HepG2 (cell line): ENCODE measurements at regions not wholly inside any gene's neighbourhood (a gene's known extent, or its start where the extent isn't known, plus 50 kb on each side); places are given as distances from the start of the nearest gene placed in this dataset.

Experiments
- ATAC-seq: fragments of 200-7000 bp; cut with Tn5 transposase; 3 replicates; pipeline ENCODE4 v1.9.1; 2020; ENCODE audit warnings: mild to moderate bottlenecking, moderate library complexity
- BruUV-seq: library from RNA; stranded (reverse); fragments of 400-500 nt; replicated peaks from 2 replicates; lab custom pipeline; 2021; lab: Mats Ljungman, UMichigan
- CTCF ChIA-PET: fragments of 300-600 bp; formaldehyde crosslinking; extraction: SDS; loops from one replicate; lab custom pipeline; 2021; ENCODE audit warnings: low total read pairs, inconsistent platforms, low intra/inter-chr PET ratio; lab: Yijun Ruan, JAX
- POLR2A ChIA-PET: fragments of 350-600 bp; sonication (Branson Sonifier 250); formaldehyde crosslinking; loops from one replicate; lab custom pipeline; 2020; ENCODE audit warnings: antibody characterized with exemption, inconsistent platforms; lab: Yijun Ruan, JAX
- DNase-seq: peaks from one replicate; pipeline ENCODE4 v3.0.0-alpha.2; 2015; ENCODE audit warnings: low spot score
- FAIRE-seq: peaks from 3 replicates; lab custom pipeline; 2011; peaks lifted over from hg19 to GRCh38; lab: Jason Lieb, UNC
- H2AFZ ChIP-seq: one replicate; pipeline ENCODE4 v1.6.1; 2011; ENCODE audit warnings: low read length, inconsistent platforms
- H3K27ac ChIP-seq: fragments of 300-600 bp; 3 replicates; pipeline ENCODE4 v1.8.0; 2011; ENCODE audit warnings: mixed run types, mild to moderate bottlenecking, mixed read lengths, low read length, inconsistent platforms; ENCODE audit not compliant: insufficient read depth; ENCODE audit errors: extremely low read length
- H3K27me3 ChIP-seq, 2 experiments: fragments of 200-600 bp in 1 of 2; 2 replicates in 1 of 2; 3 replicates in 1 of 2; pipeline versions ENCODE4 v1.6.0 to v1.8.0; 2011; ENCODE audit warnings: low read length in 2 of 2, mild to moderate bottlenecking in 2 of 2, moderate library complexity in 2 of 2, inconsistent platforms in 1 of 2; ENCODE audit not compliant: insufficient read depth in 2 of 2, control insufficient read depth in 1 of 2
- H3K36me3 ChIP-seq, 2 experiments: fragments of 200-600 bp in 1 of 2; replicated peaks in 1 of 2; 2 replicates in 1 of 2; 3 replicates in 1 of 2; pipeline versions ENCODE4 v1.5.1 to v1.8.0; 2011; ENCODE audit warnings: low read length in 2 of 2, inconsistent platforms in 1 of 2; ENCODE audit not compliant: insufficient read depth in 2 of 2, control insufficient read depth in 1 of 2
- H3K4me1 ChIP-seq: 2 replicates; pipeline ENCODE4 v1.5.1; 2012; ENCODE audit warnings: low read length, inconsistent platforms; ENCODE audit not compliant: insufficient read depth
- H3K4me2 ChIP-seq: 2 replicates; pipeline ENCODE4 v1.6.0; 2011; ENCODE audit warnings: low read depth, low read length, inconsistent platforms
- H3K4me3 ChIP-seq, 3 experiments: fragments of 200-600 bp in 1 of 3; sonication (generic), shearing (Covaris generic) in 1 of 3; replicated peaks in 1 of 3; 2 replicates each; pipeline ENCODE4 v1.5.1; 2011 to 2016; ENCODE audit warnings: low read length in 3 of 3, inconsistent platforms in 2 of 3, low read depth in 2 of 3, mild to moderate bottlenecking in 2 of 3, control low read depth in 1 of 3, mixed read lengths in 1 of 3; ENCODE audit not compliant: insufficient read depth in 1 of 3
- H3K79me2 ChIP-seq: one replicate; pipeline ENCODE4 v1.6.1; 2011; ENCODE audit warnings: low read length, inconsistent platforms; ENCODE audit not compliant: insufficient read depth
- H3K9ac ChIP-seq: 2 replicates; pipeline ENCODE4 v1.6.0; 2011; ENCODE audit warnings: mild to moderate bottlenecking, low read depth, low read length, inconsistent platforms; ENCODE audit not compliant: insufficient read depth
- H3K9me3 ChIP-seq: 2 replicates; pipeline ENCODE4 v1.5.1; 2012; ENCODE audit warnings: mild to moderate bottlenecking, low read length
- H4K20me1 ChIP-seq: 2 replicates; pipeline ENCODE4 v1.6.0; 2011; ENCODE audit warnings: inconsistent platforms, mild to moderate bottlenecking, low read length, moderate library complexity; ENCODE audit not compliant: insufficient read depth
- CBX5 ChIP-seq: sonication (generic); formaldehyde crosslinking; IDR thresholded peaks from 2 replicates; pipeline ENCODE4 v1.4.0; 2020; ENCODE audit warnings: missing genetic modification reagents, borderline replicate concordance
- FIP1L1 ChIP-seq: fragments of 200-400 bp; formaldehyde crosslinking; IDR thresholded peaks from 2 replicates; pipeline ENCODE4 v1.6.1; 2018; ENCODE audit warnings: low read depth, mild to moderate bottlenecking, low read length, moderate library complexity, borderline replicate concordance; ENCODE audit not compliant: insufficient read depth
- FOXK2 ChIP-seq: fragments of 450-650 bp; IDR thresholded peaks from 2 replicates; pipeline ENCODE4 v1.6.1; 2016
- HNRNPUL1 ChIP-seq: fragments of 200-400 bp; formaldehyde crosslinking; IDR thresholded peaks from 2 replicates; pipeline ENCODE4 v1.6.1; 2017; ENCODE audit warnings: low read depth, mild to moderate bottlenecking, low read length, moderate library complexity
- IKZF5 ChIP-seq: IDR thresholded peaks from 2 replicates; pipeline ENCODE4 v1.6.1; 2018; ENCODE audit warnings: missing genetic modification reagents, mild to moderate bottlenecking, missing compliant biosample characterization
- SOX6 ChIP-seq, 2 experiments: fragments of 450-650 bp in 1 of 2; sonication (generic) in 1 of 2; formaldehyde crosslinking in 1 of 2; IDR thresholded peaks; 2 replicates each; pipeline versions ENCODE4 v1.4.0 to v1.6.1; 2017 to 2020; ENCODE audit warnings: antibody characterized with exemption in 1 of 2, mild to moderate bottlenecking in 1 of 2, missing genetic modification reagents in 1 of 2
- TP53 ChIP-seq: sonication (generic); formaldehyde crosslinking; conservative IDR thresholded peaks from 2 replicates; pipeline ENCODE4 v1.4.0; 2020; ENCODE audit warnings: missing genetic modification reagents
- ZNF430 ChIP-seq: sonication (generic); formaldehyde crosslinking; IDR thresholded peaks from 2 replicates; pipeline ENCODE4 v1.9.0; 2021; ENCODE audit warnings: mild to moderate bottlenecking, missing genetic modification reagents
- ZNF510 ChIP-seq: sonication (generic); formaldehyde crosslinking; IDR thresholded peaks from 2 replicates; pipeline ENCODE4 v1.4.0; 2020; ENCODE audit warnings: low read depth, mild to moderate bottlenecking, missing genetic modification reagents
- whole genome bisulfite sequencing: methylation state at CpG from one replicate; pipeline ENCODE4 v1.1.6; 2017; ENCODE audit warnings: low lambda C conversion rate; 5-methylcytosine and 5-hydroxymethylcytosine counted together
- in situ Hi-C: cut with HindIII; loops from 2 replicates; pipeline ENCODE4 v1.10.0; 2017; ENCODE audit warnings: low pct_unique_long_range_greater_than_20kb; ENCODE audit not compliant: extremely low pct_ligation_motif_present
- intact Hi-C: fragments of 100-400 bp; cut with micrococcal nuclease; formaldehyde crosslinking; loops from one replicate; pipeline ENCODE4 v1.10.0; 2022; ENCODE audit not compliant: unreplicated experiment
- TF ChIP-seq, protein P1 (sequence below): sonication (generic); formaldehyde crosslinking; IDR thresholded peaks from 2 replicates; pipeline ENCODE4 v1.5.0; 2020; ENCODE audit warnings: missing genetic modification reagents

DNA sequence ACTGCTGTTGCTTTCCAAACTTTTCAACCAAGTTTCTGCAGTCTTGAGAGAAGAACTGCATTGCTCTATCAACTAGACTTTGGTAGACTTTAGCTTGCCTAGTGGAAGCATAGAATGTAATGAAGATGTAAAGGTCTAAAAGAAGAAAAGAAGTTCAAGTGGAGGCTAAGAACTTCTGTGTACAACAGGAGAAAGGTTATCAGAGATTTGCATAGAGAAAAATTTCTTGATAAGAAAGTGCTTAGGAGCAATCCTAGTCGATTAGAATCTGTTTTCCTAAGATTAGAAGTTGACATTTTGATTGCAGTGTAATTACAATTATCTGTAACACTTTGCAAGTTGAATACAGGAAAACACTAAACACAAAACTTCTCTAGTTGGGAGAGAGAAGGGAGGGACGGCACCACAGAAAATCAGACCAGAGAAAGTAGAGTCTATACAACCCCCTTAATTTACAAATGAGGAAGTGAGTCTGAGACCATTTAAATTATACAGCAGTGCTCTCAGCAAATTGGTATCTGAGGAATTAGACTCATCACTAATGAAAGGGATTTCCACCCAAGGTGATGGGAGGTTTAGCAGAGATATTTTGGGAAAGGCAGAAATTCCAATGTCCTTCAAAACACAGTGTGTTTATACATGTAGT lies 194.3 kb upstream of the MARCKS start:
- Histone ChIP-seq H3K4me2 (no peak overlapping the region), H3K36me3 (no peaks in the 10 kb centered on the region), H3K9me3 (no peaks in the 10 kb centered on the region), H3K4me3 (no peak overlapping the region), H3K27me3 (no peaks in the 10 kb centered on the region), H4K20me1 (no peaks in the 10 kb centered on the region), H3K4me1 (peaks cover 32% of the 10 kb centered on the region), H3K27ac (no peak overlapping the region), H2AFZ (no peak overlapping the region), H3K9ac (no peak overlapping the region), H3K79me2 (no peaks in the 10 kb centered on the region)
- ATAC-seq, result no peak
- 50% methylated on average over 2 of the region's 2 CpGs for WGBS
- POLR2A ChIA-PET, result interaction anchor here (1.0 kb wide), 1 partner anchor 20 kb away, joined by 3 read pairs; no protein-coding TSS in a partner anchor
- in situ Hi-C loops, result no loop called here
- intact Hi-C loops, result no loop called here
- CTCF ChIA-PET, result no interaction called here
- FAIRE-seq, result no peak
- BruUV-seq, result no TSS peak
- DNase-seq, result no peak
- TF ChIP-seq, protein P1, sequence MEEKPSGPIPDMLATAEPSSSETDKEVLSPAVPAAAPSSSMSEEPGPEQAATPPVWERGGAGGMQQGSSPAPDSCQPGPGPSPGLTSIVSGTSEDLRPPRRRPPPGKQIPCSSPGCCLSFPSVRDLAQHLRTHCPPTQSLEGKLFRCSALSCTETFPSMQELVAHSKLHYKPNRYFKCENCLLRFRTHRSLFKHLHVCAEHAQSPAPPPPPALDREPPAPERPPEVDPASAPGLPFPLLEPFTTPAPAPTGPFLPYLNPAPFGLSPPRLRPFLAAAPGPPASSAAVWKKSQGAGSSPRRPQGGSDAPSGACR (CRISPR knock-in tag), result no peak
- TF ChIP-seq FOXK2 (no peak), TP53 (CRISPR knock-in tag) (no peak), FIP1L1 (no peak), IKZF5 (CRISPR knock-in tag) (no peak), ZNF510 (CRISPR knock-in tag) (no peak), CBX5 (CRISPR knock-in tag) (no peak), SOX6 (IDR thresholded peaks at IDR 0.05) (no peak), SOX6 (CRISPR knock-in tag; IDR thresholded peaks at IDR 0.05) (no peak), HNRNPUL1 (no peak), ZNF430 (CRISPR knock-in tag) (no peak)
